Mesendoderm (in vitro differentiated cells): ENCODE measurements at regions not wholly inside any gene's neighbourhood (a gene's known extent, or its start where the extent isn't known, plus 50 kb on each side); places are given as distances from the start of the nearest gene placed in this dataset.

Experiments
- DNase-seq: peaks from one replicate; pipeline ENCODE4 v3.0.0; 2013
- H2AK5ac ChIP-seq: 2 replicates; pipeline ENCODE4 v1.6.1; 2013; ENCODE audit warnings: low read length, inconsistent platforms
- H2BK120ac ChIP-seq: 2 replicates; pipeline ENCODE4 v1.6.1; 2013; ENCODE audit warnings: low read depth, mild to moderate bottlenecking, low read length, moderate library complexity, mixed read lengths
- H2BK15ac ChIP-seq: replicated peaks from 2 replicates; pipeline ENCODE4 v1.6.1; 2013; ENCODE audit warnings: low read depth, mild to moderate bottlenecking, moderate library complexity
- H2BK5ac ChIP-seq: 2 replicates; pipeline ENCODE4 v1.6.1; 2013; ENCODE audit warnings: low read length, inconsistent platforms
- H3K18ac ChIP-seq: 2 replicates; pipeline ENCODE4 v1.6.1; 2013; ENCODE audit warnings: mild to moderate bottlenecking, low read length, mixed read lengths
- H3K23ac ChIP-seq: one replicate; pipeline ENCODE4 v1.6.1; 2013; ENCODE audit warnings: low read length
- H3K27ac ChIP-seq: 2 replicates; pipeline ENCODE4 v1.5.1; 2013; ENCODE audit warnings: low read depth, mild to moderate bottlenecking, inconsistent platforms, low read length, moderate library complexity
- H3K27me3 ChIP-seq: 2 replicates; pipeline ENCODE4 v1.6.1; 2013; ENCODE audit warnings: low read length, control low read depth, mild to moderate bottlenecking, inconsistent platforms; ENCODE audit not compliant: insufficient read depth, poor library complexity
- H3K36me3 ChIP-seq: 2 replicates; pipeline ENCODE4 v1.6.1; 2013; ENCODE audit warnings: low read length, inconsistent platforms; ENCODE audit not compliant: control insufficient read depth, insufficient read depth
- H3K4ac ChIP-seq: one replicate; pipeline ENCODE4 v1.6.1; 2013; ENCODE audit warnings: low read depth, mild to moderate bottlenecking, low read length, moderate library complexity
- H3K4me1 ChIP-seq: 2 replicates; pipeline ENCODE4 v1.6.1; 2013; ENCODE audit warnings: low read depth, low read length, inconsistent platforms; ENCODE audit not compliant: control insufficient read depth
- H3K4me2 ChIP-seq: 2 replicates; pipeline ENCODE4 v1.6.1; 2013; ENCODE audit warnings: low read length
- H3K4me3 ChIP-seq: 2 replicates; pipeline ENCODE4 v1.5.1; 2013; ENCODE audit warnings: mild to moderate bottlenecking, low read length
- H3K56ac ChIP-seq: one replicate; pipeline ENCODE4 v1.6.1; 2013; ENCODE audit warnings: low read length
- H3K79me1 ChIP-seq: 2 replicates; pipeline ENCODE4 v1.6.1; 2013; ENCODE audit warnings: low read length, inconsistent platforms
- H3K79me2 ChIP-seq: 2 replicates; pipeline ENCODE4 v1.6.1; 2013; ENCODE audit warnings: mild to moderate bottlenecking, low read length; ENCODE audit not compliant: control insufficient read depth, insufficient read depth
- H3K9ac ChIP-seq: 2 replicates; pipeline ENCODE4 v1.6.1; 2013; ENCODE audit warnings: low read length, inconsistent platforms
- H4K5ac ChIP-seq: one replicate; pipeline ENCODE4 v1.6.1; 2013; ENCODE audit warnings: low read length
- H4K8ac ChIP-seq: one replicate; pipeline ENCODE4 v1.6.1; 2013; ENCODE audit warnings: low read depth, mild to moderate bottlenecking, control low read depth, low read length, moderate library complexity
- WGBS: extraction: QIAGEN DNeasy Blood & Tissue Kit; methylation state at CpG from one replicate; pipeline ENCODE4 v1.1.7; 2013; ENCODE audit warnings: low lambda C conversion rate, missing lambda C conversion rate; ENCODE audit not compliant: insufficient coverage; ENCODE audit errors: extremely low coverage; 5-methylcytosine and 5-hydroxymethylcytosine counted together

GRCh38 chr22:49086181-49086580 is 741.5 kb downstream of the BRD1 start:
- Histone ChIP-seq H3K79me2 (no peaks in the 10 kb centered on the region), H3K79me1 (no peaks in the 10 kb centered on the region), H4K5ac (no peak overlapping the region), H3K4ac (no peak overlapping the region), H4K8ac (no peak overlapping the region), H3K9ac (no peak overlapping the region), H2AK5ac (no peak overlapping the region), H3K27ac (no peak overlapping the region), H3K27me3 (no peaks in the 10 kb centered on the region), H3K56ac (no peak overlapping the region), H3K23ac (no peak overlapping the region), H2BK5ac (no peak overlapping the region), H2BK120ac (no peak overlapping the region), H3K4me2 (no peak overlapping the region), H3K4me1 (no peaks in the 10 kb centered on the region), H3K36me3 (no peaks in the 10 kb centered on the region), H2BK15ac (no peak overlapping the region), H3K18ac (no peak overlapping the region), H3K4me3 (no peak overlapping the region)
- DNase-seq: no peak
- WGBS: no CpG with 5 or more reads among the region's 13 CpGs

DNA sequence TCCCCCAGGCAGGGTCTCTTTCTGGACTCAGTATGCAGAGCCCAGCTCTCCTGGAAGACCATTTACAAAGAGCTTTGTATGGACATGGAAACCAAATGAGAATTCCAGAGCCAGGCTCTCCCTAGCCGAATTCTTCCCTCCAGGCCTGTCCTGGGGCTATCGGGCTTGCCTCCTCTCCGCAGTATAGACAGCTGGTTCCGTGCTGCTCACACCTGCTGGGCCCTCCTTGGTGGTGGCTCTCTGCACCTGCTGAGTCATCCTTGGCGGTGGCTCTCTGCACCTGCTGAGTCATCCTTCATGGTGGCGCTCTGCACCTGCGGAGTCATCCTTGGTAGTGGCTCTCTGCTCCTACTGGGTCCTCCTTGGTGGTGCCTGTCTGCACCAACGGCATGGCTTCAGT is 743.5 kb downstream of the BRD1 start:
- Histone ChIP-seq H3K36me3 (no peaks in the 10 kb centered on the region), H3K27me3 (no peaks in the 10 kb centered on the region), H2AK5ac (no peak overlapping the region), H4K5ac (no peak overlapping the region), H3K4ac (no peak overlapping the region), H4K8ac (no peak overlapping the region), H3K18ac (no peak overlapping the region), H3K4me1 (no peaks in the 10 kb centered on the region), H2BK120ac (no peak overlapping the region), H3K4me2 (no peak overlapping the region), H3K79me2 (no peaks in the 10 kb centered on the region), H2BK5ac (no peak overlapping the region), H3K79me1 (no peaks in the 10 kb centered on the region), H3K27ac (no peak overlapping the region), H3K56ac (no peak overlapping the region), H2BK15ac (no peak overlapping the region), H3K4me3 (no peak overlapping the region), H3K23ac (no peak overlapping the region), H3K9ac (no peak overlapping the region)
- WGBS: no CpG with 5 or more reads among the region's 8 CpGs
- DNase-seq: peak; percentile 74

GRCh38 chr22:49083607-49084006 is 744.1 kb downstream of the BRD1 start:
- Histone ChIP-seq H3K4me1 (no peaks in the 10 kb centered on the region), H2BK120ac (no peak overlapping the region), H2BK5ac (no peak overlapping the region), H3K27ac (no peak overlapping the region), H3K79me1 (no peaks in the 10 kb centered on the region), H3K23ac (no peak overlapping the region), H2AK5ac (no peak overlapping the region), H4K5ac (no peak overlapping the region), H3K4ac (no peak overlapping the region), H3K36me3 (no peaks in the 10 kb centered on the region), H4K8ac (no peak overlapping the region), H2BK15ac (no peak overlapping the region), H3K79me2 (no peaks in the 10 kb centered on the region), H3K27me3 (no peaks in the 10 kb centered on the region), H3K9ac (no peak overlapping the region), H3K4me3 (no peak overlapping the region), H3K4me2 (no peak overlapping the region), H3K56ac (no peak overlapping the region), H3K18ac (no peak overlapping the region)
- WGBS: no CpG with 5 or more reads among the region's 8 CpGs
- no peak for DNase-seq

DNA sequence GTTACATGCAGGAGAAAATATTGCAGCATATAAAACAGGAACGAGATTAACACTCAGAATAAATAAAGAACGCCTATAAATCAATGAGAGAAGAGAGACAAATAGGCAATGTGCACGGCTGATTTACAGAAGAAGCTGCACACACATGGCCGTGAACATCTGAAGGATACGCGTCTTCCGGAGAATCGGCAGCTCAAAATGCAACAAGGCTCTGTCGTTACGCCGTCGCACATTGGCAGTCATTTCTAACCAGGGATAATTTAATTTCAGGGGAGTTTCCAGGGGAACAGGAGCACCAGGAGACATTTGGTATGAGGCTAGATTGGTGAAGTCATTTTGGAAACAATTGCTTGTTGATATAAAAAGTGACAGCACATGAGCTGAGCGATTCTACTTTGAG is 745.2 kb downstream of the BRD1 start:
- H2AK5ac ChIP-seq: no peak overlapping the region
- H2BK5ac ChIP-seq: no peak overlapping the region
- no peak overlapping the region for H3K23ac ChIP-seq
- H3K4me2 ChIP-seq: no peak overlapping the region
- no peak overlapping the region for H4K8ac ChIP-seq
- H3K79me2 ChIP-seq: no peaks in the 10 kb centered on the region
- H3K27ac ChIP-seq: no peak overlapping the region
- H2BK15ac ChIP-seq: no peak overlapping the region
- no CpG with 5 or more reads among the region's 13 CpGs for WGBS
- H3K4me3 ChIP-seq: no peak overlapping the region
- no peaks in the 10 kb centered on the region for H3K79me1 ChIP-seq
- H3K4me1 ChIP-seq: no peaks in the 10 kb centered on the region
- H3K4ac ChIP-seq: no peak overlapping the region
- H2BK120ac ChIP-seq: no peak overlapping the region
- H3K36me3 ChIP-seq: no peaks in the 10 kb centered on the region
- no peak overlapping the region for H4K5ac ChIP-seq
- H3K18ac ChIP-seq: no peak overlapping the region
- DNase-seq: no peak
- H3K9ac ChIP-seq: no peak overlapping the region
- no peaks in the 10 kb centered on the region for H3K27me3 ChIP-seq
- no peak overlapping the region for H3K56ac ChIP-seq

GRCh38 chr22:49081926-49082325 is 745.7 kb downstream of the BRD1 start:
- no peak overlapping the region for H2BK5ac ChIP-seq
- DNase-seq: no peak

DNA sequence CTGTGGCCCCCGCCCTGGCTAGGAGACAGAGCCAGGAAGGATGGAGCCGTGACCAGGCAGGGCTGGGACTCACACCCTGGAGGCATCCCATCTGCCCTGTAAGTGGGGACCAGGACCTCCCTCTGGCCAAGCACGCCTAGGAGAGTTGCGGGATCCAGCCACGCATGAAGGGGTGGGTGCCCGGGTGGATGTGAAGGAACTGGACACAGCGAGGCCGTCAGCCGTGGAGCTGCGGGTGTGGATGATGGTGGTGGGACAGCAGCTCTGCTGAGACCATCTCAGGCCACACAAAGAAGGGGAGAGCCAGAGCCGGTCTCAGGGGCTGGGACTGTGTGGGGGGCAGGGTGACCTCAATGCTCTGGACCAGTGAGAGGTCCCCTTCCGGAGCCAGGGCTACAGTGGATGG is 746.4 kb downstream of the BRD1 start:
- no peak overlapping the region for H3K4ac ChIP-seq
- H2BK5ac ChIP-seq: no peak overlapping the region
- no peaks in the 10 kb centered on the region for H3K79me2 ChIP-seq
- H2BK15ac ChIP-seq: no peak overlapping the region
- H2AK5ac ChIP-seq: no peak overlapping the region
- H4K5ac ChIP-seq: no peak overlapping the region
- H3K36me3 ChIP-seq: no peaks in the 10 kb centered on the region
- H3K23ac ChIP-seq: no peak overlapping the region
- no peaks in the 10 kb centered on the region for H3K79me1 ChIP-seq
- no peaks in the 10 kb centered on the region for H3K27me3 ChIP-seq
- no peak overlapping the region for H2BK120ac ChIP-seq
- no peak overlapping the region for H3K4me2 ChIP-seq
- H3K27ac ChIP-seq: no peak overlapping the region
- no peak overlapping the region for H3K4me3 ChIP-seq
- DNase-seq: no peak
- H3K4me1 ChIP-seq: no peaks in the 10 kb centered on the region
- no peak overlapping the region for H3K56ac ChIP-seq
- no peak overlapping the region for H3K9ac ChIP-seq
- no CpG with 5 or more reads among the region's 12 CpGs for WGBS
- no peak overlapping the region for H3K18ac ChIP-seq
- H4K8ac ChIP-seq: no peak overlapping the region

More at GRCh38 chr22:49081926-49082325, 745.7 kb downstream of the BRD1 start:
- H2BK15ac ChIP-seq: no peak overlapping the region
- no peaks in the 10 kb centered on the region for H3K4me1 ChIP-seq
- no peak overlapping the region for H2BK120ac ChIP-seq
- no peak overlapping the region for H3K27ac ChIP-seq
- no peaks in the 10 kb centered on the region for H3K27me3 ChIP-seq
- H3K56ac ChIP-seq: no peak overlapping the region
- H3K79me2 ChIP-seq: no peaks in the 10 kb centered on the region
- no peak overlapping the region for H3K4me2 ChIP-seq
- no peak overlapping the region for H4K5ac ChIP-seq
- H3K36me3 ChIP-seq: no peaks in the 10 kb centered on the region
- H4K8ac ChIP-seq: no peak overlapping the region
- no peak overlapping the region for H3K9ac ChIP-seq
- no peak overlapping the region for H3K4me3 ChIP-seq
- no peak overlapping the region for H3K4ac ChIP-seq
- H3K79me1 ChIP-seq: no peaks in the 10 kb centered on the region
- H3K23ac ChIP-seq: no peak overlapping the region
- no peak overlapping the region for H2AK5ac ChIP-seq
- H3K18ac ChIP-seq: no peak overlapping the region
- no CpG with 5 or more reads among the region's 10 CpGs for WGBS
